PC-9 (cell line): ENCODE measurements at regions not wholly inside any gene's neighbourhood (a gene's known extent, or its start where the extent isn't known, plus 50 kb on each side); places are given as distances from the start of the nearest gene placed in this dataset.

Source experiments
- BruUV-seq: library from RNA; stranded (reverse); fragments of 400-500 nt; replicated peaks from 2 replicates; lab custom pipeline; 2021; lab: Mats Ljungman, UMichigan
- CTCF ChIA-PET: fragments of 300-600 bp; sonication (Branson Sonifier 250); formaldehyde crosslinking; loops from one replicate; lab custom pipeline; 2022; ENCODE audit warnings: antibody characterized with exemption; lab: Charles Lee
- POLR2A ChIA-PET: fragments of 300-600 bp; sonication (Branson Sonifier 250); formaldehyde crosslinking; loops from one replicate; lab custom pipeline; 2022; ENCODE audit warnings: antibody characterized with exemption; ENCODE audit not compliant: unreplicated experiment; lab: Charles Lee
- DNase-seq, 2 experiments: peaks; one replicate each; pipeline versions ENCODE4 v3.0.0 to v3.0.0-alpha.2; 2015 to 2022; ENCODE audit warnings: mixed read lengths in 1 of 2
- H2AFZ ChIP-seq: fragments of 200-600 bp; sonication (generic); 2 replicates; pipeline ENCODE4 v1.8.1; 2017; ENCODE audit warnings: antibody characterized with exemption
- H3F3A ChIP-seq: fragments of 200-600 bp; sonication (generic); 2 replicates; pipeline ENCODE4 v1.8.1; 2017; ENCODE audit warnings: antibody characterized with exemption, mild to moderate bottlenecking, low read depth; ENCODE audit not compliant: insufficient read depth
- H3K27ac ChIP-seq: fragments of 200-600 bp; sonication (generic); 2 replicates; pipeline ENCODE4 v1.6.1; 2016; ENCODE audit warnings: mixed run types
- H3K27me3 ChIP-seq: fragments of 200-600 bp; sonication (generic); 2 replicates; pipeline ENCODE4 v1.6.1; 2016; ENCODE audit warnings: low read depth, mixed run types; ENCODE audit not compliant: insufficient read depth
- H3K36me3 ChIP-seq: fragments of 200-600 bp; sonication (generic); 2 replicates; pipeline ENCODE4 v1.6.1; 2016; ENCODE audit warnings: low read depth, mixed run types
- H3K4me1 ChIP-seq: fragments of 200-600 bp; sonication (generic); replicated peaks from 2 replicates; pipeline ENCODE4 v1.6.1; 2016; ENCODE audit warnings: mixed run types; ENCODE audit not compliant: insufficient read depth
- H3K4me2 ChIP-seq: fragments of 200-600 bp; sonication (generic); 2 replicates; pipeline ENCODE4 v1.6.1; 2017; ENCODE audit warnings: mixed run types
- H3K4me3 ChIP-seq: fragments of 200-600 bp; sonication (generic); 2 replicates; pipeline ENCODE4 v1.6.1; 2016; ENCODE audit warnings: mixed run types
- H3K79me2 ChIP-seq: fragments of 200-600 bp; sonication (generic); 2 replicates; pipeline ENCODE4 v1.6.1; 2017; ENCODE audit warnings: low read depth, mixed run types
- H3K9me2 ChIP-seq: fragments of 200-600 bp; sonication (generic); 2 replicates; pipeline ENCODE4 v1.8.1; 2017; ENCODE audit warnings: mild to moderate bottlenecking; ENCODE audit not compliant: insufficient read depth
- H3K9me3 ChIP-seq: fragments of 200-600 bp; sonication (generic); 2 replicates; pipeline ENCODE4 v1.8.1; 2016; ENCODE audit warnings: low read depth; ENCODE audit not compliant: insufficient read depth
- H4K20me1 ChIP-seq: fragments of 200-600 bp; sonication (generic); 2 replicates; pipeline ENCODE4 v1.8.1; 2017; ENCODE audit not compliant: insufficient read depth
- CTCF ChIP-seq: fragments of 200-600 bp; sonication (generic); conservative IDR thresholded peaks from 2 replicates; pipeline ENCODE4 v1.6.1; 2017; ENCODE audit warnings: mixed run types, antibody characterized with exemption, mild to moderate bottlenecking, moderate library complexity
- EZH2 ChIP-seq: fragments of 200-600 bp; sonication (generic); IDR thresholded peaks from 2 replicates; pipeline ENCODE4 v1.8.0; 2017; ENCODE audit warnings: antibody characterized with exemption, low read depth
- intact Hi-C: fragments of 100-400 bp; cut with micrococcal nuclease; formaldehyde crosslinking; loops from one replicate; pipeline ENCODE4 v1.10.0; 2022; ENCODE audit not compliant: unreplicated experiment

GRCh38 chr7:108825581-108825909, 255.9 kb downstream of the DNAJB9 start:
- no peak for TF ChIP-seq EZH2
- no peak for TF ChIP-seq CTCF
- BruUV-seq, result no TSS peak
- Histone ChIP-seq H3K79me2 (no peaks in the 10 kb centered on the region), H2AFZ (no peak overlapping the region), H3K27me3 (no peaks in the 10 kb centered on the region), H3K9me2 (no peaks in the 10 kb centered on the region), H3K27ac (no peak overlapping the region), H4K20me1 (no peaks in the 10 kb centered on the region), H3K4me2 (no peak overlapping the region), H3K4me1 (no peaks in the 10 kb centered on the region), H3K4me3 (no peak overlapping the region), H3K36me3 (no peaks in the 10 kb centered on the region), H3F3A (no peaks in the 10 kb centered on the region), H3K9me3 (no peaks in the 10 kb centered on the region)
- intact Hi-C loops, result no loop called here
- ChIA-PET POLR2A (no interaction called here), CTCF (no interaction called here)
- DNase-seq, result no peak

- no TSS peak for BruUV-seq
- no peaks in the 10 kb centered on the region for H3F3A ChIP-seq
- no peak overlapping the region for H3K4me3 ChIP-seq
- DNase-seq, result no peak
- POLR2A ChIA-PET, result no interaction called here
- H3K4me2 ChIP-seq, result no peak overlapping the region
- TF ChIP-seq EZH2 (no peak), CTCF (no peak)
- no peaks in the 10 kb centered on the region for H3K36me3 ChIP-seq
- H3K4me1 ChIP-seq, result no peaks in the 10 kb centered on the region
- H3K9me3 ChIP-seq, result 0 out of 2 replicates have a peak, but pooled peaks cover 3% of the 10 kb centered on the region
- H2AFZ ChIP-seq, result no peak overlapping the region
- H3K9me2 ChIP-seq, result no peaks in the 10 kb centered on the region
- no peak overlapping the region for H3K27ac ChIP-seq
- no peaks in the 10 kb centered on the region for H3K79me2 ChIP-seq
- H4K20me1 ChIP-seq, result no peaks in the 10 kb centered on the region
- no peaks in the 10 kb centered on the region for H3K27me3 ChIP-seq
- CTCF ChIA-PET, result no interaction called here
- intact Hi-C loops, result no loop called here
Measured at GRCh38 chr7:108836256-108836655, 266.6 kb downstream of the DNAJB9 start.

GRCh38 chr7:108838198-108838597, 268.5 kb downstream of the DNAJB9 start:
- H3K4me3 ChIP-seq, result no peak overlapping the region
- H3K4me2 ChIP-seq, result no peak overlapping the region
- no peaks in the 10 kb centered on the region for H3F3A ChIP-seq
- H3K4me1 ChIP-seq, result no peaks in the 10 kb centered on the region
- no peaks in the 10 kb centered on the region for H3K9me2 ChIP-seq
- intact Hi-C loops, result no loop called here
- POLR2A ChIA-PET, result no interaction called here
- H3K36me3 ChIP-seq, result no peaks in the 10 kb centered on the region
- BruUV-seq, result no TSS peak
- H2AFZ ChIP-seq, result peak overlapping the region; percentile 37; the same call in 1 of the 2 replicates
- TF ChIP-seq EZH2 (no peak), CTCF (no peak)
- H4K20me1 ChIP-seq, result no peaks in the 10 kb centered on the region
- H3K9me3 ChIP-seq, result 0 out of 2 replicates have a peak, but pooled peaks cover 1% of the 10 kb centered on the region
- CTCF ChIA-PET, result no interaction called here
- DNase-seq, result no peak
- no peaks in the 10 kb centered on the region for H3K79me2 ChIP-seq
- H3K27me3 ChIP-seq, result no peaks in the 10 kb centered on the region
- H3K27ac ChIP-seq, result no peak overlapping the region
